ENCODE measurements at regions not wholly inside any gene's neighbourhood (a gene's known extent, or its start where the extent isn't known, plus 50 kb on each side); places are given as distances from the start of the nearest gene placed in this dataset.

GRCh38 chr20:47934761-47935160 is 149.5 kb upstream of the SULF2 start:
- Histone ChIP-seq H3K9ac (ENCODE audit: low read length in 3 of 3) (no peak overlapping the region), H3K27me3 (ENCODE audit: control insufficient read depth, insufficient read depth, low read length) (no peaks in the 10 kb centered on the region), H3K36me3 (ENCODE audit: control insufficient read depth in 2 of 3, insufficient read depth in 3 of 3, low read length in 3 of 3) (no peaks in the 10 kb centered on the region), H3K27ac (ENCODE audit: low read depth in 2 of 2, low read length in 2 of 2) (no peak overlapping the region), H3K4me1 (ENCODE audit: control insufficient read depth in 2 of 3, insufficient read depth in 2 of 3, low read depth in 1 of 3, low read length in 3 of 3) (no peaks in the 10 kb centered on the region), H3K4me3 (ENCODE audit: low read length in 3 of 3) (no peak overlapping the region), H3K9me3 (ENCODE audit: control insufficient read depth in 2 of 3, insufficient read depth in 1 of 3, low read length in 3 of 3) (no peaks in the 10 kb centered on the region)
- intact Hi-C loops (cut with DNase I): no loop called here
- DNase-seq (peak in 1 of 5 donors; percentile 8), FAIRE-seq (no peak)
- no peak for TF ChIP-seq CTCF (IDR thresholded peaks at IDR 0.05; ENCODE audit: borderline replicate concordance, extremely low read depth, insufficient read depth)

- Histone ChIP-seq H3K27me3 (ENCODE audit: control insufficient read depth, insufficient read depth, low read length) (no peaks in the 10 kb centered on the region), H3K36me3 (ENCODE audit: control insufficient read depth in 2 of 3, insufficient read depth in 3 of 3, low read length in 3 of 3) (no peaks in the 10 kb centered on the region), H3K4me1 (ENCODE audit: control insufficient read depth in 2 of 3, insufficient read depth in 2 of 3, low read depth in 1 of 3, low read length in 3 of 3) (no peaks in the 10 kb centered on the region), H3K4me3 (ENCODE audit: low read length in 3 of 3) (no peak overlapping the region), H3K9ac (ENCODE audit: low read length in 3 of 3) (no peak overlapping the region), H3K27ac (ENCODE audit: low read depth in 2 of 2, low read length in 2 of 2) (no peak overlapping the region), H3K9me3 (ENCODE audit: control insufficient read depth in 2 of 3, insufficient read depth in 1 of 3, low read length in 3 of 3) (no peaks in the 10 kb centered on the region)
- intact Hi-C loops (cut with DNase I): no loop called here
- TF ChIP-seq CTCF (IDR thresholded peaks at IDR 0.05; ENCODE audit: borderline replicate concordance, extremely low read depth, insufficient read depth): no peak
- DNase-seq (peak in 1 of 5 donors; percentile 1), FAIRE-seq (no peak)
Observed at GRCh38 chr20:47931443-47931842, 146.2 kb upstream of the SULF2 start.

GRCh38 chr20:47931002-47931401 is 145.7 kb upstream of the SULF2 start:
- Histone ChIP-seq H3K9me3 (ENCODE audit: control insufficient read depth in 2 of 3, insufficient read depth in 1 of 3, low read length in 3 of 3) (no peaks in the 10 kb centered on the region), H3K4me3 (ENCODE audit: low read length in 3 of 3) (no peak overlapping the region), H3K27ac (ENCODE audit: low read depth in 2 of 2, low read length in 2 of 2) (no peak overlapping the region), H3K9ac (ENCODE audit: low read length in 3 of 3) (no peak overlapping the region), H3K4me1 (ENCODE audit: control insufficient read depth in 2 of 3, insufficient read depth in 2 of 3, low read depth in 1 of 3, low read length in 3 of 3) (no peaks in the 10 kb centered on the region), H3K27me3 (ENCODE audit: control insufficient read depth, insufficient read depth, low read length) (no peaks in the 10 kb centered on the region), H3K36me3 (ENCODE audit: control insufficient read depth in 2 of 3, insufficient read depth in 3 of 3, low read length in 3 of 3) (no peaks in the 10 kb centered on the region)
- no peak for FAIRE-seq
- peak in 1 of 5 donors; percentile 13 for DNase-seq
- intact Hi-C loops (cut with DNase I): no loop called here
- TF ChIP-seq CTCF (IDR thresholded peaks at IDR 0.05; ENCODE audit: borderline replicate concordance, extremely low read depth, insufficient read depth): no peak
